ENCODE measurements at regions not wholly inside any gene's neighbourhood (a gene's known extent, or its start where the extent isn't known, plus 50 kb on each side); places are given as distances from the start of the nearest gene placed in this dataset.

DNA sequence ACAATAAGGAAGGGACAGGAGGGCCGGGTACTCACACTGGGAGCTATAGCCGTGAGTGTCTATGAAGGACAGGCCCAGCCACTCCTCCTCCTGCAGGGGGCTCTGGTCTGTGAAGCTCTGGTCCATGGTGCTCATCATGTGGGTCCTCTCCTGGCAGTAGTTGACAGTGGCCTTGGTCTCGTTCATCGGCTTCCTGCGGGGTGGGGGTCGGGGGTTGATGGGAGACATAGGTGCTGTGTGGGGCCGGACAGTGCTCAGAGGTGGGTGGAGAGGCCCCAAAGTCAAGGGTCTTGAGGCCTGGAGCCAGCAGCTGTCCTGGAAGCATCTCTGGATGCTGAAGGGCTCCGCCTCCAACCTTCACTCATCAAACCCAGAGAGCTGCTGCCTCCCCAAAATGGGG lies 260.4 kb downstream of the PTPRU start:
- TF ChIP-seq, protein P1, sequence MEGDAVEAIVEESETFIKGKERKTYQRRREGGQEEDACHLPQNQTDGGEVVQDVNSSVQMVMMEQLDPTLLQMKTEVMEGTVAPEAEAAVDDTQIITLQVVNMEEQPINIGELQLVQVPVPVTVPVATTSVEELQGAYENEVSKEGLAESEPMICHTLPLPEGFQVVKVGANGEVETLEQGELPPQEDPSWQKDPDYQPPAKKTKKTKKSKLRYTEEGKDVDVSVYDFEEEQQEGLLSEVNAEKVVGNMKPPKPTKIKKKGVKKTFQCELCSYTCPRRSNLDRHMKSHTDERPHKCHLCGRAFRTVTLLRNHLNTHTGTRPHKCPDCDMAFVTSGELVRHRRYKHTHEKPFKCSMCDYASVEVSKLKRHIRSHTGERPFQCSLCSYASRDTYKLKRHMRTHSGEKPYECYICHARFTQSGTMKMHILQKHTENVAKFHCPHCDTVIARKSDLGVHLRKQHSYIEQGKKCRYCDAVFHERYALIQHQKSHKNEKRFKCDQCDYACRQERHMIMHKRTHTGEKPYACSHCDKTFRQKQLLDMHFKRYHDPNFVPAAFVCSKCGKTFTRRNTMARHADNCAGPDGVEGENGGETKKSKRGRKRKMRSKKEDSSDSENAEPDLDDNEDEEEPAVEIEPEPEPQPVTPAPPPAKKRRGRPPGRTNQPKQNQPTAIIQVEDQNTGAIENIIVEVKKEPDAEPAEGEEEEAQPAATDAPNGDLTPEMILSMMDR (optimal IDR thresholded peaks at IDR 0.05 in 1 of 3, IDR thresholded peaks at IDR 0.05 in 1 of 3, conservative IDR thresholded peaks at IDR 0.05 in 1 of 3; ENCODE audit: extremely low read depth in 1 of 3, insufficient read depth in 2 of 3, low read length in 3 of 3), result no peak
- TF ChIP-seq EZH2 (IDR thresholded peaks at IDR 0.05; ENCODE audit: low read length), result no peak

All from keratinocyte (primary cell).